Smooth muscle cell (in vitro differentiated cells): ENCODE measurements at regions not wholly inside any gene's neighbourhood (a gene's known extent, or its start where the extent isn't known, plus 50 kb on each side); places are given as distances from the start of the nearest gene placed in this dataset.

Experiments used
- DNase-seq: peaks from one replicate; lab custom pipeline; 2025; ENCODE audit not compliant: unreplicated experiment; lab: John Stamatoyannopoulos, UW
- H2AFZ ChIP-seq: fragments of 200-600 bp; sonication (generic); 2 replicates; pipeline ENCODE4 v1.6.0; 2016; ENCODE audit warnings: antibody characterized with exemption, low read depth, mild to moderate bottlenecking
- H3F3A ChIP-seq: fragments of 200-600 bp; sonication (generic); 2 replicates; pipeline ENCODE4 v1.6.0; 2017; ENCODE audit warnings: antibody characterized with exemption, low read depth
- H3K27ac ChIP-seq: fragments of 200-600 bp; sonication (generic); 2 replicates; pipeline ENCODE4 v1.5.1; 2016; ENCODE audit warnings: low read depth, mild to moderate bottlenecking
- H3K27me3 ChIP-seq: fragments of 200-600 bp; sonication (generic); 2 replicates; pipeline ENCODE4 v1.6.1; 2016; ENCODE audit warnings: low read depth, mild to moderate bottlenecking
- H3K36me3 ChIP-seq: fragments of 200-600 bp; sonication (generic); 2 replicates; pipeline ENCODE4 v1.5.1; 2016; ENCODE audit warnings: low read depth
- H3K4me1 ChIP-seq: fragments of 200-600 bp; sonication (generic); 2 replicates; pipeline ENCODE4 v1.5.1; 2016; ENCODE audit warnings: low read depth
- H3K4me2 ChIP-seq: fragments of 200-600 bp; sonication (generic); 2 replicates; pipeline ENCODE4 v1.6.0; 2016; ENCODE audit warnings: mild to moderate bottlenecking
- H3K4me3 ChIP-seq: fragments of 200-600 bp; sonication (generic); 2 replicates; pipeline ENCODE4 v1.5.1; 2016; ENCODE audit warnings: mild to moderate bottlenecking
- H3K79me2 ChIP-seq: fragments of 200-600 bp; sonication (generic); 2 replicates; pipeline ENCODE4 v1.6.0; 2016; ENCODE audit warnings: low read depth, mild to moderate bottlenecking
- H3K9ac ChIP-seq: fragments of 200-600 bp; sonication (generic); 2 replicates; pipeline ENCODE4 v1.6.0; 2016; ENCODE audit warnings: low read depth
- H3K9me3 ChIP-seq: fragments of 200-600 bp; sonication (generic); replicated peaks from 2 replicates; pipeline ENCODE4 v1.5.1; 2016; ENCODE audit warnings: low read depth
- H4K20me1 ChIP-seq: fragments of 200-600 bp; sonication (generic); 2 replicates; pipeline ENCODE4 v1.6.0; 2016; ENCODE audit warnings: low read depth
- CTCF ChIP-seq: fragments of 200-600 bp; sonication (generic); IDR thresholded peaks from 2 replicates; pipeline ENCODE4 v1.5.1; 2017; ENCODE audit warnings: borderline replicate concordance, mild to moderate bottlenecking, antibody characterized with exemption; ENCODE audit not compliant: insufficient read depth, poor library complexity, severe bottlenecking
- WGBS: methylation state at CpG from one replicate; pipeline ENCODE4 v1.1.7; 2016; ENCODE audit warnings: low lambda C conversion rate; 5-methylcytosine and 5-hydroxymethylcytosine counted together

GRCh38 chr2:120438301-120439066, 92.5 kb downstream of the INHBB start:
- no peak for DNase-seq
- H4K20me1 ChIP-seq, result no peaks in the 10 kb centered on the region
- H3K27me3 ChIP-seq, result peaks cover 56% of the 10 kb centered on the region
- no peaks in the 10 kb centered on the region for H3F3A ChIP-seq
- H3K4me1 ChIP-seq, result peaks cover 13% of the 10 kb centered on the region
- no peak for TF ChIP-seq CTCF
- H3K9me3 ChIP-seq, result no peaks in the 10 kb centered on the region
- H3K4me2 ChIP-seq, result no peak overlapping the region
- no peak overlapping the region for H3K4me3 ChIP-seq
- H2AFZ ChIP-seq, result no peak overlapping the region
- H3K36me3 ChIP-seq, result no peaks in the 10 kb centered on the region
- no peak overlapping the region for H3K27ac ChIP-seq
- H3K79me2 ChIP-seq, result no peaks in the 10 kb centered on the region
- H3K9ac ChIP-seq, result no peak overlapping the region
- 87% methylated on average over 11 of the region's 13 CpGs for WGBS

GRCh38 chr2:120439067-120439368, 93.1 kb downstream of the INHBB start:
- DNase-seq, result no peak
- peaks cover 61% of the 10 kb centered on the region for H3K27me3 ChIP-seq
- peaks cover 13% of the 10 kb centered on the region for H3K4me1 ChIP-seq
- no peaks in the 10 kb centered on the region for H3K79me2 ChIP-seq
- no peaks in the 10 kb centered on the region for H4K20me1 ChIP-seq
- no peak overlapping the region for H3K9ac ChIP-seq
- no peak overlapping the region for H2AFZ ChIP-seq
- no peak overlapping the region for H3K27ac ChIP-seq
- no peak overlapping the region for H3K4me2 ChIP-seq
- H3F3A ChIP-seq, result no peaks in the 10 kb centered on the region
- H3K9me3 ChIP-seq, result no peaks in the 10 kb centered on the region
- no peak for TF ChIP-seq CTCF
- H3K36me3 ChIP-seq, result no peaks in the 10 kb centered on the region
- no peak overlapping the region for H3K4me3 ChIP-seq

- Histone ChIP-seq H3K4me3 (no peak overlapping the region), H3K9ac (no peak overlapping the region), H3K27ac (no peak overlapping the region), H3K4me1 (peaks cover 13% of the 10 kb centered on the region), H3K27me3 (peaks cover 69% of the 10 kb centered on the region), H3K9me3 (no peaks in the 10 kb centered on the region), H2AFZ (no peak overlapping the region), H3K79me2 (no peaks in the 10 kb centered on the region), H3F3A (no peaks in the 10 kb centered on the region), H3K4me2 (no peak overlapping the region), H3K36me3 (no peaks in the 10 kb centered on the region), H4K20me1 (no peaks in the 10 kb centered on the region)
- WGBS, result 92% methylated on average over 19 of the region's 19 CpGs
- no peak for DNase-seq
- no peak for TF ChIP-seq CTCF
These were observed 93.9 kb downstream of the INHBB start for GRCh38 chr2:120439637-120440384.
